Astrocyte (in vitro differentiated cells and primary cell): ENCODE measurements at regions not wholly inside any gene's neighbourhood (a gene's known extent, or its start where the extent isn't known, plus 50 kb on each side); places are given as distances from the start of the nearest gene placed in this dataset.

ENCODE experiments used
- CTCF ChIP-seq: IDR thresholded peaks from 2 replicates; pipeline ENCODE4 v1.5.1; 2011; ENCODE audit warnings: low read depth, mild to moderate bottlenecking, inconsistent platforms, low read length, moderate library complexity; ENCODE audit not compliant: insufficient read depth
- EZH2 ChIP-seq: IDR thresholded peaks from 2 replicates; pipeline ENCODE4 v1.6.1; 2012; ENCODE audit warnings: mild to moderate bottlenecking, low read length, inconsistent platforms; ENCODE audit not compliant: insufficient read depth

GRCh38 chr5:92428415-92428814, 1045.3 kb upstream of the ARRDC3 start:
- TF ChIP-seq CTCF: no peak
- TF ChIP-seq EZH2: no peak
